Limb (tissue), 2 donors: ENCODE measurements at regions not wholly inside any gene's neighbourhood (a gene's known extent, or its start where the extent isn't known, plus 50 kb on each side); places are given as distances from the start of the nearest gene placed in this dataset.

Experiments
- DNase-seq, 2 donors: peaks; one replicate each; pipeline ENCODE4 v3.0.0-alpha.2; 2016; ENCODE audit errors: extremely low spot score in 2 of 2

DNA sequence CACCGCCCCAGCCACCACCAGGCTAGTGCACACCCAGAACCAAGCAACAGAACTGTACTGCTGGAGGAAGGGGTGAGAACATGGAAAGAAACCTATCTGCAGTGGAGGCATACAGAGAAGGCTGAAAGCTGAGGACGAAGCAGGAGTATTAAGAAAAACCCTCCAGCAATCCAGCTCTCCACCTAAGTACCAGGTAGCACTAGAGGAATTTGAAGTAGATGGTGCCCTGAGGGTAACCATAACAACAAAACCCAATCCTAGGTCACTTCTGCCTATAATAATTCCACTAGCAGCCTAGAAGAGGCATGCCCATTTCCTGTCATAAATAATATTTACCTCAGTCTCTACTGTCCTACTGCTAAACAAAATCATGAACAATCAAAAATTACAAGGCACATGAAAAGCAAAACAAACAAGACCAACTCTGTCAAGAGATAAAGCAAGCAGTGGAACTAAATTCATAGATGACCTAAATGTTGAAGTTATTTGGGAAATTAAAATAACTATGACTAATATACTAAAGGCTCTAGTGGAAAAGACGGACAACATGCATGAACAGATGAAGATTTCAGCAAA is 51.1 kb downstream of the HYCC1 start:
- DNase-seq: no peak

DNA sequence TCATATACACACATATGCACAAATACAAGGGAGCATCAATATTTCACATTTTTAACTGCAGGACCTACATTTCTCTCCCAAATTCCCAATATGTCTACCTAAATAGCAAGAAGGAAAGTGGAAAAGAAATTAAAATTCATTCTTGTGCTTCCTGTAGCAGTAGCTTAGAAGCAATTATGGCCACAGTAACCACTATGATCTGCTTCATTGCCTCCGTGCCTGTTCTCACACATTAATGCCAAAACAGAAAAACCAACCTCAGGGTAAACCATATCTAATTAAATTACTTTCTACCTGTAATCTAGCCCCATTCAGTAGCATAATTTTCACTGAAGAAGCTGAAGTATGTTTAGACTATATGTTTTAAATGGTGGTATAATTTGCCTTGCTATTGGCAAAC is 55.2 kb downstream of the HYCC1 start:
- DNase-seq: no peak

DNA sequence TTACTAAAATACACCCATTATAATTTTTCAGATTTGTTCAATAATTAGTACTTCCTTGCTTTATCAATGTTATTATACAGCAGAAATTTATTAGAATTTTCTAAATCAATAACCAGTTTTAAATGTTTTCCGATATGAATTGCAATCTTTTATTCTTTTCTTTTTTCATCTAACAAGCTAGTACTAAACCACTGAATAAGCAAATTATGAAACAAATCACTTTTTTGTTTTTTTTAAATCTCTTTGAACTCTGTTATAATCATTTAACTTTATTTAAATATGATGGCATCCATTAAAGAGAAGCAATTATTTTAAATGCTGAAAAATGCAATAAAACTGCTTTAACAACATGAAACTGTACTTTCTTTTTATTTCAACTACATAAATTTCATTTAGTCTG is 59.7 kb downstream of the HYCC1 start:
- no peak for DNase-seq

DNA sequence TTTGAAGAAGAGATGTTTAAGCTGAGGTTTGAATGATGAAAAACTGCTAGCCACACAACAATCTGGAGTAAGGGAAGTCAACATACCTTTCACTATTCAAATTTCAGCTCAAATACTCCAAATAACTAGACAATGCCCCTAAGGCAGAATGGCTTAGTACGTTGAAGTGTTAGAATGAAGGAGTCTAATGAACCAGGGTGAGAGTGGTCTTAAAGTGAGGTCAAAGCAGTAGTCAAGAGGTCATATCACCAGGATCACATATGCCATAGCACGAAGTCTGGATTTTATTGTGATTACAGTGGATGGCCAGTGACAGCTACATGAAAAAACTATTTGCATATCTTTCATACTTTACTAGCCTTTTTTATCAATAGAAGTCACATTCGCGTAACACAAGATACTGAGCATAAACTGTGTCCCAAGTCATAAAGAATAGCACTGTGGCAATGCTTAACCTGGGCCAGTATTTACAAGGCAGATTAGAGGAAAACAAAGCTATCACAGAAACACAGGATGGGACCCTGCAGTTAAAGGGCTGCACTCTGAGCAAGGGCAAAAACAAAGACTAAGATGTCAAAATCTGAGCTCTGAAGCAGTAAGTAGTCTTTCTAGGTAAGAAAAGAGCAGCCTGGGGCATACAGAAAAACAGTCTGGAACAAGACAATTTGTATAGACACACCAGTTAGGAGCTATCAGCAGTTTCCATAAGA is 61.5 kb downstream of the HYCC1 start:
- no peak for DNase-seq

DNA sequence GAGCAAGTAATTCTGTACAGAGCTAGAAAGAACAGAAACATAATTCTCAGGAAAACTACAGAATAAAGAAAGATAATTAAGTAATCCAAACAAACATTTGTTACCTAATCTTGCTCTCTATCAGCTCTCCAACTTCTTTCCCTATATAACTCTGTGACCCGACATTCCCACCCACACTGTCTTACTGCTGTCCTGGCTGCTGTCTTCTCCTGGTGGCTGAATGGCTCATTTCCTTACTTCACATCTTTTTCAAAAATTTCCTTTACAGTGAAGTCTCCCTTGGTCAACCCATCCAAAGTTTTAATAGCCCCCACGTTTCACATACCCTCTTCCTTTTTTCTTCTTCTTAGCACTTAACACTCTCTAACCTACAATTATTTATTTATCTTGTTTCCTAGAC is 64.0 kb downstream of the HYCC1 start:
- DNase-seq: no peak

DNA sequence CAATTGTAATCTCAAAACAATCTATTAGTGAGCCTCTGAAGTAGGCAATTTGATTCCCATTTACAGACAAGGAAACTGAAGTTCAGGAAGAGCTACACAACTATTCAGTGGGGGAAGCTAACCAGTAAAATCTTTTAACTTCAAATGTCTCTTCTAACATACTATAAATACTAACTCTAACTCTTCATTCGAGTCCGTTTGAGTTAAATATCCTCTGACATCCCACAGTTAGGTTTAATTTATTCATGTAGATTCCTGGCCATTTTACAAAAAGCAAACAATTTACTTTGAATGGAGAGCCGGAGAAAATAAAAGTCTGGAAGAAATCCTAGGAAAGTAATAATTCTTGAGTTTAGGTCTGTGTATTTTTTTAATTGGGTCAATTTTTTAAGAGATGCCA is 64.7 kb downstream of the HYCC1 start:
- no peak for DNase-seq

DNA sequence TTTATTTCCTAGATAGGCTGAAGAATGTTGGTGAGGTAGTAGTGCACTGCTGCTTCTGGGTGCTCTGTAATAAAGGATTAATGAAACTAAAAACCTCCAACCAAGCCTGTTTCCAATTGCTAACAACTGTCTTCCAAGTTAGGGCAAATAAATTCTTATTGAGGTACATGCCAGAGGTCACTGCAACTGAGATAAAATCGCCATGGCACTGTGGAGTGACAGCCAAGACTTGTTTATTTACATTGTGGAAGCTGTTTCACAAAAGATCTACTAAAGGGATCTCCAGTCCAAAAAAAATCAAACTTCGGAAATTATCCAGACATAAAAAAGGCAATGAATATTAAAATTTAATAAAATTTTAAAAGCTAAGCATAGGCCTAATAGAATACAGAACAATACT is 65.2 kb downstream of the HYCC1 start:
- no peak for DNase-seq

DNA sequence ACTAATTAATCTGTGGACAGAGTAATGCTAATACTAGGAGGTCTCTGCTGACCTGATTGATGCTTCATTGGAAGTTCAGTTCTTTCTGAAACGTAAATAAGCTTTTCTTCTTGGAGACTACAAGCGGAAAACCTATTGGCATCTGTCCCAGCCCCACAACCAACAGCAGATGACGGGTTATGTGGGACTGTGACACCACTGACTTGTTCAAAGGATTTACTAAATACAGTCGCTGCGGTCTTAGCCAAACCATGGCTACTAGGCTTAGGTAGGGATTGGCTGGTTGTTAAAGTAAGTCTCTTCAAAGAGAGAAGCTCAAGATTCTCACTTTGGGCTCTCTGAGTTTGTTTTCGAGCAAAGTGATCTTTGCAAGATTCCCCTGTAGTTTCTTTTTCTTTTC is 68.3 kb downstream of the HYCC1 start:
- peak in 1 of 2 donors; percentile 31 for DNase-seq

DNA sequence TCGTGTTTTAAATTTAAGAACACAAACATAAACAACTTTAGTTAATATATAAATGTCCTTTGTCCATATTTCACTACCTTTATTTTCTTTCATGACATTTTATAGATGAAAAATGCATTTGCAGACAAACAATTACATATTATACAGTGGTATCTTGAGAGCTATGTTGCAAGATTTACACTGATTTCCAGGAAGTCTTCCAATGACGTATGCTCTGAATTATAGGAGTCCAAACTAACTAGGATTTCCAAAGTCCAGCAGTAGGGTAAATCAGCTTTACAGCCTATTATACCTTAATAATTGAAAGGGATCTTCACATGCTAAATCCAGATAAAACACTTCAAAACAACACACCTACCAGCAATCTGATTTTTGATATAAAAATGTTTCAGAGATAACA is 69.4 kb downstream of the HYCC1 start:
- DNase-seq: no peak

DNA sequence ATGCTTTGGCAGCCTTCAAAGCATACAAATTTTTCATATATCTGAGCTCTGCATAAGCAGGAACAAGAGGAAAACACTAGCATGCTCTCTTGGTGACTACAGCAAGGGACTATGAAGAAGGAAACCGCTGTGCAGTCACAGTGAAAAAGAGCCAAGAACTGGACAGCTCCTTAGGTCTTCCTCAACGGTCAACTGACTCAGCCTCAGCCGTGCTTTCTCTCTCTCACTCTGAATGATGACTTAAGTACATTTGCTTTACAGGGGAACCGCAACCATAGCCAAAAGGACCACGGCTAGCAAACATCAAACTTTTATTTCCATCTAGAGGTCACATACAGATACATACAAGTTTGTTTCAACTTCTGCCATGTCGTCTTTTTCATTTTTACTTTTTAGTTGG is 69.9 kb downstream of the HYCC1 start:
- no peak for DNase-seq

DNA sequence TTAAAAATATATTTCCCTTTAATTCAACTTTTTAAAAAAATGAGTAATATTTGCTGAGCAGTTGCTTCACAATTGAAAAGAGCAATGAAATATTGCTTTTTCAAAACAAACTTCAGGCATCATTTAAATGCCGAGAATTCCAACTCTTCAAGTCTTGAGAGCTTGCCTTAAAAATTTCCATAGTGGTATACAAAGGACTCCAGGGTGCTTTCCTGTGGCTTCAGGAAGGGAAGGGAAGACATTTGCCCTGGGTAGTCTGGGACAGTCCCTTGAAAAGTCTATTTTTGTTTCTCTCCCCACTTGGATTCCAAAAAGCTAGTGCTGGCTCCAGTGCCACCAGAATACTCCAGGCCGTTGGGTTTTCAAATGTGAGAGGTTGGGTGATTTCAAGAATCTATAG is 71.7 kb downstream of the HYCC1 start:
- no peak for DNase-seq

DNA sequence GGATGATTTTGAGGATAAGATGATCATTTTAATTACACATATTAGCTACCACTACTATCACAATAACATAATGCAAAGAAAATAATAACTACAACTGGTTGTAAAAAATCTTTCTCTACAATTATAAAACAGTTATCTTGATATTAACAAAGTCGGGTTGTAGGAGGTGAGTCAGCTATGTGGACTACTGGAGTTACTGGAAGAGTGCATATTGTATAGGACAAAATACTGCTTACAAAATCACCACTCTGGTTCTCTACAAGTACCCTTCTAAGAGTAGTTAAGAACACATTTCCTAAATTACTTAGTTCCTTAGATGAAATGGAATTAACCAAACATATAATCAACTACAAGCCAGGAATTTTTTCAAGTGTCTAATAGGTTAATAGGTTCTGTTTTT is 74.1 kb downstream of the HYCC1 start:
- no peak for DNase-seq

DNA sequence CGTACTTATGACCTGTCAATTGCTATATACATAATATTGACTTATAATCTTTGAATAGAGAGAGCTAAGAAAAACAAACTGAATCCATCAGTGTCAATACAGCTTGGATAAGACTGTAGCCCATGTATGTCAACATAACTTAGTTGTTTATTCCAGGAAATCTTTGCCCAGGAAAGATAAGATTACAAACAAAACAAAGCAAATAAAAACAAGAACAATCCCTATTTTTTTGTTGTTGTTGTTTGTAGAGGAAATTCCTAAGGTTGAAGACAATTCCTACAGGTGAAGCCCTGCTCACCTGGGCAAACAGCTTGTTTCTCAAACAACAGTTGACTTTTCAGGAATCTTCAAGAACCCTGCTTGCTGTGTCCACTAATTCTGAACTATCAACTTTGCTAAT is 76.0 kb downstream of the HYCC1 start:
- DNase-seq: no peak

DNA sequence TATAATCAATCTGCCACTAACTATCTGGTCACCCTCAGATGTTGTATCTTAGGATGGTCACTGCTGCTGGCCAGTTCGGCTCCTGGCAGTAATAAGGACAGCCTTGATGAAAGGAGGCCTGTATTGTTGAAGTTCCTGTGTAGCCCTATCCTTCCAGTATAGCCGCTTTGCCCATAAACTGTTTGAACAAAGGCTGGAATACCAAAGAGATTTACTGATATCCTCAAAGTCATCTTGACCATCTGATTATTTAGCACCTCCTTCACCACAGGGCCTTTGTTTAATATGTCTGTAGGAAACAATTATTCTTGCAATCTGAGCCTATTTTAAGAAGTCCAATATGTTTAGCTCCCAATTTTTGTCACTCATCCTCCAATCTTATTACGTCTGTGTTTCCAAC is 77.7 kb downstream of the HYCC1 start:
- DNase-seq: no peak

DNA sequence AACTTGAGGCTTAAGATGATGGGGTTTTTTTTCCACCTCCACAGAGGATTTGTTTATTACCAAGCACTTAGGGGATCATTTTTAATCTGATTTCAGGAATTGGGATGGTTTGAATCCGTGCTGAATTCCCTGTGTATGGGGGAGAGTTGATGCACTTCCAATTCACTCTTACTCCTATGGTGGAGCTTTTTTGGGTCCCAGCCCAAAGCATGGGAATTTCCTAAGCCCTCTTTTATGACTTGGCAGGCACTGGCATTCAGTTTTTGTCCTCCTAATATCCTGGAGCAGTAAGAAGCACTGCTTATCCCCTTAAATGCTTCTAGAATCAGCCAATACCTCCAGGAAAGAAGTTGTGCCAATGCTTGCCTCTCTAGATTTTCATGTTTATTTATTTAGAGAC is 78.7 kb downstream of the HYCC1 start:
- DNase-seq: no peak

DNA sequence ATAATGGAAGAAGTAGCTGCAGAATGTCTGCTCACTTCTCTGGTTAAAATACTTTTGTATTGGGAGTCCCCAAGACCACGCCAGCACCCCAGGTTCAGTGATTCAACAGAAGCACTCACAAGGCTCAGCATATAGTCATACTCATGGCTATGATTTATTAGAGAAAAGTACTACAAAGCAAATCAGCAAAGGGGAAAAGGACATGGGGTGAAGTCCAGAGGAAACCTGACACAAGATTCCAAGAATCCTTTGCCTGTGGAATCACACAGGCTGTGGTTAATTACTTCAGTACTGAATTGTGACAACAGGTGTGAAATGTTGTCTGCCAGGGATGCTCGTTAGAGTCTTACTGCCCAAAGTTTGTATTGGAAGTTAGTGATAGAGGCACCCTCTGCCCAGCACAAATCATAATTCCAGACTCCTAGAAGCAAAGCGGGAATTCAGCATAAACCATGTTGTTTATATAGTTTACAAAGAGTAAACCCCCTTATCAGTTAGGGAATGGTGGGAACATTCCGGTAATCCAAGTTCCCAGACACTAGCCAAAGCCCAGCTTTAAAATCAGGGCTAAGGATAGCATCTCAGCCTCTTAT is 79.4 kb downstream of the HYCC1 start:
- DNase-seq: no peak

DNA sequence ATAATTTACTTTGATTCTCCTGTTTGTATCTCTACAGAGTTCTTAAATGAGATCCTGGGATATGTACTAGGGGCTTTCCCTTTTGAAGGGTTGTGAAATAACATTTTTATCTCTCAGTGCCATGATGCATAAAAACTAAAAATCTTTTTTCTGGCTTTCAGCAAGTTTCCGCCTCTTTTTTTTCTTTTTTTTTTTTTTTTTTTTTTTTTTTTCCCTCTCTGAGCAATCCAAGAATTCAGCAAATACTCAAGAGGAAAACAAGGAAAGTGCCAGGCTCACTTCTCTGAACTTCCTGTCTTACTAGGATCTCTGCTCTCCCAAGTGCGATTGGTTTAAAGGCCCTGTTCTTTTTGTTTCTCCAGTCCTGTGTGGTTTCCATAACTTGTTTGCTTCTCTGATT is 79.9 kb downstream of the HYCC1 start:
- no peak for DNase-seq

DNA sequence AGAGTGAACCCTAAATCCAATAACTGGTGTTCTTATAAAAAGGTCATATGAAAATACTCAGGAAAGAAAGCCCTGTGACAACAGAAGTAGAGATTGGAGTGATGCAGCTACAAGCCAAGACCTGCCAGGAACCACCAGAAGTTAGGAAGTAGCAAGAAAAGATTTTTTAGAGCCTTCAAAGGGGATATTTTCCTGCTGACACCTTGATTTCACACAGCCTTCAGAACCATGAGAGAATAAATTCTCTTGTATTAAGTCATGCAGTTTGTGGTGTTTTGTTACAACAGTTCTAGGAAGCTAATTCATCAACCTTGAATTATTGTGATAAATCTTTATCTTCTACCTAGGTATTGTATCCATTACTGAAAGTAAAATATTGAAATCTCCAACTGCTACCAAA is 81.0 kb downstream of the HYCC1 start:
- DNase-seq: no peak

DNA sequence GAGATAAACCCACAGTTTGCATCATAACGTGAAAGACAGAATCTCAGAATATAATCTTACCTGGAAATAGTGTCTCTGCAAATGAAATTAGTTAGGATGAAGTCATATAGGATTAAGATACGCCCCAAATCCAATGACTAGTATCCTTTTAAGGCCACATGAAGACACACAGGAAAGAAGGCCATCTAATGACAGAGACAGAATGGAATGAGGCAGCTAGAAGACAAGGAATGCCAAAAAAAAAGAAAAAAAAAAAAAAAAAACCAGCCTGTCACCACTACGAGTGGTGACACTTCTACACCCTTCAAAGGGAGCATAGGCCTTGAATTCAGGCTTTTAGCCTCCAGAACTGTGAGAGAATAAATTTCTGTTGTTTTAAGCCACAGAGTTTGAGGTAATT is 82.9 kb downstream of the HYCC1 start:
- no peak for DNase-seq

DNA sequence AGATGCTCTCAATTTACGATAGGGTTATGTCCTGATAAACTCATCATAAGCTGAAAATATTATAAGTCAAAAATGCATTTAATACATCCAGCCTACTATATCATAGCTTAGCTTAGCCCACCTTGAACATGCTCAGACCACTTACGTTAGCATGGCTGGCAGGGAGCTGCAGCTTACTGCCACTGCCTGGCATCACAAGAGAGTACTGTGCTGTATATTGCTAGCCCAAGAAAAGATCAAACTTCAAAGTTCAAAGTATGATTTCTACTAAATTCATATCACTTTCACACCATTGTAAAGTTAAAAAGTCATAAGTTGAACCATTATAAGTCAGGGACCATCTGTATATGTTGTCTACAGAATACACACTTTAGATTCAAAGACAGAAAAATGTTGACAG is 91.6 kb downstream of the HYCC1 start:
- DNase-seq: no peak

DNA sequence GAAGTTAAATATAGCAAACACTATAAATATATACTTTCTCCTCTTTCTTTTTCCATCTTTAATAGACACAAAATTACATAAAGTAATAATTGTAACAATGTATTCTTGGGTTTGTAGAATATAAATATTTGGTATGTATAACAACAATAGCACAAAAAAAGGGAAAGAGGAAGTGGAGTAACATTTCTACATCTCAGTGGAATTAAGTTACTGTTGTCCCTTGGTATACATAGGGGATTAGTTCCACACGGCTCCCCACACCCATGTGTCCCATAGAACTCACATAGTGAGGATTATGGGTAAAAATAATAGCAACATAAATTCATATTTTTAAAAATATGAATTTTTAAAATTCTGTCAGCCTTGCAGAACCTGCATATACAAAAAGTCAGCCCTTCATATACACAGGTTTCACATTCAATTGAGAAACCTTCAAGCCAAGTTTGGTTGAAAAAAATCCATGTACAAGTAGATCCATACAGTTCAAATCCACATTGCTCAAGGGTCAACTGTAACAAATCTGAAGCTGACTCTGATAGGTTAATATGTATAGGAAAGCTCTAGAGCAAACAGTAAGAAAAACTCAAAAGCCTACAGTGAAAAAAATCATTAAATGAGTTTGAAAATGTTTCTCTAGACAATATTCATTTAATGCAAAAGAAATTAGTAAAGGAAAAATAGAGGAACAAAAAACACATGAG is 92.4 kb downstream of the HYCC1 start:
- DNase-seq: no peak

DNA sequence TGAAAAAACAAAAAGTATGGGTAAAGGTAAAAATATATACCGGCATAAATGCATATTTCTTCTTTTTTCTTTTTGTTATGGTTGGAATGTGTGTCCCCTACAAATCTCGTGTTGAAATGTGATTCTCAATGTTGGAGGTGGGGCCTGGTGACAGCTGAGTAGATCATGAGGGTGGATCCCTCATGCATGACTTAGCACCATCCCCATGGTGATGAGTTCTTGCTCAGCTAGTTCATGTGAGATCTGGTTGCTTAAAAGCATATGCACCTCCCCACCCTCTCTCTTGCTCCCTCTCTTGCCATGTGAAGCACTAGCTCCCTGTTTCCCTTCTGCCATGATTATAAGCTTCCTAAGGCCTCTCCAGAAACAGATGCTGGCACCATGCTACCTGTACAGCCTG is 93.3 kb downstream of the HYCC1 start:
- DNase-seq: no peak

DNA sequence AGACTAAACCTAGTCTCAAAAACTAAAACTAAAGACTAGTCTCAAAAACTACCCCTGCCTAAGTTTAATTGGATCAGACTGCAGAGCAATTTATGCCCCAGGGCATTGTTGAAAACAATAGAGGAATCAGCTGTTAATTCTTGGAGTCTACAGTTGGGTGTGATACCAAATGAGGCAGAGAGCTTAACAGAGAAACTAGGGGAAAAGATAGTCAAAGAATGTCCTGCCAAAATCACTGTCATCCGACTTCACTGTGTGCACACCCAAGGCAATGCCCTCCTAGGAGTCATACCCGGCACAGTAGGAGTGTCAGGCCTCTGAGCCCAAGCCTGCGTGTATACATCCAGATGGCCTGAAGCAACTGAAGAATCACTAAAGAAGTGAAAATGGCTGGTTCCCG is 90.5 kb upstream of the TOMM7 start:
- no peak for DNase-seq
